ENCODE measurements at regions not wholly inside any gene's neighbourhood (a gene's known extent, or its start where the extent isn't known, plus 50 kb on each side); places are given as distances from the start of the nearest gene placed in this dataset.
"Not testable (repeated sequence)": the region's sequence is repeated elsewhere in the genome, so short reads cannot be mapped to it uniquely, and the experiment has no call there.

DNA sequence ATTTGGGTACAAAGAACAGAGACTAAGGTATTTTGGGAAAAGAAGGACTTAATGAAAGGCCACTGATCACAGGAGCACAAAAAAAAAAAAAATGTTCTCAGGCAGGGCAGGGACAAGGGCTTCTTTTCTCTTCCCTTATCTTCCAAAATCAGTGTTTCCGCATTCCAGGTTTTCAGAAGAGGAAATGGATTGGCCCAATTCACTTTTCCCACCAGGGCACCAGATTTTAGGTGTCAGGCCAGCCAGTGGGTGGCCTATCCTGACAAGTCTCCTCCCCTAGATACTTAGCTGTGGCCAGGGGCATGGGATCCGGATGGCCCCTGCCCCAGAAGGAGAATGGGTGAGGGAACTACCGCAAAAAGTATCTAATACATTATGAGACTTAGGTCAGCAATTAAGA lies 88.9 kb upstream of the WAC start:
- no peak for DNase-seq (ENCODE audit: low read depth)

DNA sequence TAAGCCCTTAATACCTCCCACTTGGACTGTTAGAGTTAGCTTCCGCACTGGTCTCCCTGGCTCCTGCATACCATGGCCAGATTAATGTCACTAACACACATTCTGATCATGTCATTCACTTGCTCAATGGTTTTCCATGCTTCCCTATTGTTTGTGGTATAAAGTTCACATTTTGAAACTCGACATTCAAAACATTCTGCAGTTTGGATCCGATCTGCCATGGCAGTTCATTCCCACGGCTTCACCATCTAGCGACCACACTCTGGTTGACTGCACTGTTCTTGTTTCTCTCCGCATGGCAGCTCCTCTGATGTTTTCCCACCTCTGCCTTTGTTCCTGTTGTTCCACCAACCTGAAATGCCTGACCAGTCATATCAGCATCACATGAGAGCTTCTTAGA lies 87.4 kb upstream of the WAC start:
- DNase-seq (ENCODE audit: low read depth) = no peak

DNA sequence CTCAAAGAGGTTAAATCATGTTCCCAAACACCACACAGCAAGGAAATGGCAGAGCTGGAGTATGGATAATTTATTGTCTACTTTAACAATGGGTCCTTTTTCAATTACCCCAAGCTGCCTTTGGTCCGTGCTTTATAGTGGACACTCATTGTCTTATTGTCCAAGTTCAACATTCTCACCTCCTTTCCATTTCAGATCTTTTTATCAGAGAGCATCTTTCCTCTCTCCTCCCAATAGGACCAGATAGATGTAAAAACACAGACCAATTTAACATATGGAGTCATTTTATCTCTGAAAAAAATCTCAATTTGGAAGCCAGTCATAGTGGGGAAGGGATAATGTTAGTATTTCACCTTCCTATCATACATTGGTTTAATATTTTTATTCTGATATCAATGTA lies 83.5 kb upstream of the WAC start:
- no peak for DNase-seq (ENCODE audit: low read depth)

DNA sequence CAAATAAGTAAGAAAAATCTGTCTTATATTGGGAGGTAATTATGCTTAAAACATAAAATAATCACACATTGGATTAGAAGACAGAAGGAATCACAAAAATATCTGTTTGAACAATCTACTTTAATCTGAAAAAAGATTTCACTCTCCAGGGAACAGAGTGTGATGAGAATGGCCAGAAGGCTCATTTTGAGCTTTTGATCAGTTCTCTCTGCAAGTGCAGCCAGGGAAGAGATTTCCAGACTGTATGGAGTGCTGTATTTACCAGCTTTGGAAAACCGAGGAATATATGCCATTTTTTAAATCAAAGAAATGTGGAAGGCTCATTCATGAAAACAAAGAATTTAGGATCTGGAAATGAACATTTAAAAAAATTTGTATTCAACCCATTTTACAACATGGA lies 83.0 kb upstream of the WAC start:
- DNase-seq (ENCODE audit: low read depth) = no peak

DNA sequence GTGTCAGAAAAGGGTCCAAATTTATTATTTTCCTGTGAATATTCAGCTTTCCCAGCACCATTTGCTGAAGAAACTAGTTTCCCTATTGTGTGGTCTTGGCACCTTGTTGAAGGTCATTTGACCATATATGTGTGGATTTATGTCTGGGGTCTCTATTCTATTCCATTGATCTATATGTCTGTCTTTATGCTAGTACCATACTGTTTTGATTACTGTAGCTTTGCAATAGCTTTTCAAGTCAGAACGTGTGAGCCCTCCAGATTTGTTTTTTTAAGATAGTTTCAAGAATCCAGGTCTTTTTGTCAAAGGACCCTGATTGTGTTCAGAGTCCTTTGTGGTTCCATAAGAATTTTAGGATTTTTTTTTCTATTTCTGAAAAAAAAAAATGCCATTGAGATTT lies 79.0 kb upstream of the WAC start:
- no peak for DNase-seq (ENCODE audit: low read depth)

DNA sequence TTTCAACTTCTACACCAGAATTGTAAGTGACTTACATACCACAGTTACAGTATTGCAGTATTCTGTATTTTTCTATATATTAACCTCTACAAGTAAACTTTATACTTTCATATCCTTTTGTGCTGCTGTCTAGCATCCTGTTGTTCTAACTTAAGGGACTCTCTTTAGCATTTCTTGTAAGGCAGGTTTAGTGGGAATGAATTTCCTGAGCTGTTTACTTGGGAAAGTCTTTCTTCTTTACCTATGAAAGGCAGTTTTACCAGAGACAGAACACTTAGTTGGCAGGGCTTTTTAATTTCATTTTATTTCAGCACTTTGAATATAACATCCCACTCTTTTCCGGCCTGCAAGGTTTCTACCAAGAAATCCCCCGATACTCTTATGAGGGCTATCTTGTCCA lies 75.8 kb upstream of the WAC start:
- DNase-seq (ENCODE audit: low read depth) = no peak

DNA sequence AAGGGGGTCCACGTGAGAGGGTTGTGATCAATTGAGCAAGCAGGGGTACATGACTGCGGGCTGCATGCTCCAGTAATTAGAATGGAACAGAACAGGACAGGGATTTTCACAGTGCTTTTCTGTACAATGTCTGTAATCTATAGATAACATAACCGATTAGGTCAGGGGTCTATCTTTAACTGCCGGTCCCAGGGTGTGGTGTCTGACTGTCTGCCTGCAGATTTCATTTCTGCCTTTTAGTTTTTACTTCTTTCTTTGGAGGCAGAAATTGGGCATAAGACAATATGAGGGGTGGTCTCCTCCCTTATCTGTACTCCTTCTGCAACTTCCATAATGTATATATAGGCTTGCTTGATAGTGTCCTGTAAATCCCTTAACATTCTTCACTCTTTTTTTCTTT lies 75.0 kb upstream of the WAC start:
- DNase-seq (ENCODE audit: low read depth) = not testable (repeated sequence)

DNA sequence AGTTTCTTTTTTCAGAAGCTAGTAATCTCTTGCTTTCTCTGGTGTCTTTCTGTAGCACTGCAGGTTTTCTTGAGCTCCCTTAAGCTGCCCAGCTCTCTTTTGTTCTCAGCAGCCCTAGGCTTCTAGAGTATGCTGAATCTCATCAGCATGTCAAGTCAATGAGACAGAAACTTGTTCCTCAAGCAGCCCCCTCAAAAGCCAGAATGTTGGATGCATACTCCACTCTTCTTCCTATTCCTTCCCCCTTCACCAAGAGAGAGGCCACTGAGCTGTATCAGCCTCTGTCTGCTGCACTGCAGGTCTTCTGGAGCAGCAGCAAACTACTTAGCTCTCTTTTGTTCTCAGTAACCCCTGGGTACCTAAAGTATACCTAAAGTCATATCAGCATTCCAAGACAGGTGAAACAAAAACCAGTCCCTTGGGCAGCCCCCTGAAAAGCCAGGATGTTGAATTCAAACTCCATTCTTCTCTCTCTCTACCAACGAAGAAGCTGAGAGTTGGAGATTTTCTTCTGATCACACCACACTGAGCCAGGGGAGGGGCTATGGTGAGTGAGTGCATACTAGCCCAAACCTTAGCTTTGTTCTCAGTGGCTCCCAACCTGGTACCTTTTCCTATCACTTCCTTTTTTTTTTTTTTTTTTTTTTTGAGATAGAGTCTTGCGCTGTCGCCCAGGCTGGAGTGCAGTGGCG lies 73.3 kb upstream of the WAC start:
- no peak for DNase-seq (ENCODE audit: low read depth)

DNA sequence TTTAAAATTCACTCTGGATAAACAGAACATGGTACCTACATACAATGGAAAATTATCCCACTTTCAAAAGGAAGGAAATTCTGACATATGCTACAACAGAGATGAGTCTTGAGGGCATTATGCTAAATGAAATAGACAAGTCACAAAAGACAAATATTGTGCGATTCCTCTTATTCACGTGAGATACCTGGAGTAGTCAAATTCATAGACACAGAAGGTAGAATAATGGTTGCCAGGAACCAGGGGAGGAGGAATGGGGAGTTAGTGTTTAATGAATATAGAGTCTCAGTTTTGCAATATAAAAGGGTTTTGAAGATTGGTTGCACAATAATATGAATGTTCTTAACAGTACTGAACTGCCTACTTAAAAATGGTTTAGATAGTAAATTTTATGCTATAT lies 69.8 kb upstream of the WAC start:
- no peak for DNase-seq (ENCODE audit: low read depth)

DNA sequence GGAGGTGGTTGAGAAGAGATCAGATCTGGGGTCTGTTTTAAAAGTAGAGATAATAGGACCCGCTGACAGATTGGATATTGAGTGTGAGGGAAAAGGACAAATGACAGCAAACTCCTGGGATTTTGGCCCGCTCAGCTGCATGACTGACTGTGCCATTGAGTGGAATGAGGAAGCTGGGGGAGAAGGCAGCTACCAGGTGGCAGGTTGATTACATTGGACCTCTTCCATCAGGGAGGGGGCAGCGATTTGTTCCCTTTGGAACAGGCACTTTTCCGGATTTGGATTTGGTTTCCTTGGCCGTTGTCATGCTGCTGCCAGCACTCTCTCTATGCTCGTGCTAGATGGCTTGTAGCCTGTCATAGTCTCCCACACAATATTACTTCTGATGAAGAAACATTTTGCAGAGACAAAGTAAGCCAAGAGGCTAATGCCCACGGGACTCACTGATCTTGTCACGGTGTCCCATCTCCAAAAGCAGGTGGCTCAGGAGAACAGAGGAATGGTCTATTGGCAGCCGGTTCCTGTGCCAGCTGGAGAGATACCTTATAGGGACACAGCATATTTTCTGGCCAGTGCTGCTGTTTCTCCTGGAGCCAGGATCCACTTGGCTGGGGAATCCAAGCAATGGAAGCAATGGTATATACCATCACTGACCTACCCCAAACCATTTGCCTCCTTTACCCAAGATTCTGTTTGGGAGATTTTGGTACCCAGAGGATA lies 69.1 kb upstream of the WAC start:
- no peak for DNase-seq (ENCODE audit: low read depth)

DNA sequence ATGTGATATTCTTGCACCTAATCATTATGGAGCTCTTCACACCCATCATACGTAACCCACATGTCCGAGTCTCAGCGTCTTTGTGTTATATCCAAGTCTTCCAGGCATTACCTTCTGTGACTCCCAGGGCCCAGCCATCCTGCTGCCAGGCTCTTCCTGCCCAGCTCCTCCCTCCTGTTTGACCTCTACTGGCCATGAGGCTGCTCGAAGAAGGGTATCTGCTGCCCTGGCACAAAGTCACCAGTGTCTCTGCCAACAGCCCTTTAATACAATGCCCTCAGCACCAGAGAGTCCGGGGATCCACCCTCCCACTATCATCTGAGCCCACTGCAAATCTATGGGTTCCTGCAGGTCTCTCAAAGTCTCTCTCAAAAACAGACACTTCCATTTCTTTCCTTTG lies 65.3 kb upstream of the WAC start:
- no peak for DNase-seq (ENCODE audit: low read depth)

DNA sequence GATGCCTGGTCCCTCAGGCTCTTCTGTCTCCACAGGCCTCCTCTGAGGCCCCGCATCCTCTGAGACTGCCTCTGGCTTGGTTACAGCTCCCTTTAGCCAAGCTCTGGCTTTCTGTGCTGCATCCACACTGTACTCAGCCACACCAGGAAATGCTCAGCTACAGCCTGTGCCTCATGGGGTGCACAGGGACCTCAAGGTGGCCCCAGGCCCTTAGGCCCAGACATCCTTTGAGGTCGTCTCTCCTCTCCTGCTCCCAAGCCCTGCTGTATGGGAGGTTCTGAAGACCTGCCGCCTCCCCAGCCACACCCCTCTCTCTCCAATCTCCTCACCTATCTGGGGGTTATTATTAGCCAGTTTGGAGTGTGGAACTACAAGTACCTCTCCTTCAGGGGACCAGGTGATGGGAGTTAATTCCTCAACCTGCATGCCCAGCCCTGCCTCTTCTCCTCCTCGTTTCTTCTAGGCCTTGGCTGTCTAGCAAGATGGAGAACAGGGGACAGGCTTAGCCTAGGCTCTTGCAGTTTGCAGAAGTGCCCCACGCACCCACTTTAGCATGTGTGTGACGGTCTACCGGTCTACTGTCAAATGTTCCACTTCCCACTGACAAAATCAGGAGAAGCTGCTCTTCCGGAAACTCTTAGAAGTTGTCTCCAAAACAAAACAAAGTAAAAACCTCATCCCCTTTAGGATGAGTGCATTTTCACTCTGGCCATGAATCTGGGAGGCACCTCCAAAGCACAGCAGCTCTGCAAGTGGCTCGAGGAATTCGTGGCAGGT lies 64.0 kb upstream of the WAC start:
- no peak for DNase-seq (ENCODE audit: low read depth)

DNA sequence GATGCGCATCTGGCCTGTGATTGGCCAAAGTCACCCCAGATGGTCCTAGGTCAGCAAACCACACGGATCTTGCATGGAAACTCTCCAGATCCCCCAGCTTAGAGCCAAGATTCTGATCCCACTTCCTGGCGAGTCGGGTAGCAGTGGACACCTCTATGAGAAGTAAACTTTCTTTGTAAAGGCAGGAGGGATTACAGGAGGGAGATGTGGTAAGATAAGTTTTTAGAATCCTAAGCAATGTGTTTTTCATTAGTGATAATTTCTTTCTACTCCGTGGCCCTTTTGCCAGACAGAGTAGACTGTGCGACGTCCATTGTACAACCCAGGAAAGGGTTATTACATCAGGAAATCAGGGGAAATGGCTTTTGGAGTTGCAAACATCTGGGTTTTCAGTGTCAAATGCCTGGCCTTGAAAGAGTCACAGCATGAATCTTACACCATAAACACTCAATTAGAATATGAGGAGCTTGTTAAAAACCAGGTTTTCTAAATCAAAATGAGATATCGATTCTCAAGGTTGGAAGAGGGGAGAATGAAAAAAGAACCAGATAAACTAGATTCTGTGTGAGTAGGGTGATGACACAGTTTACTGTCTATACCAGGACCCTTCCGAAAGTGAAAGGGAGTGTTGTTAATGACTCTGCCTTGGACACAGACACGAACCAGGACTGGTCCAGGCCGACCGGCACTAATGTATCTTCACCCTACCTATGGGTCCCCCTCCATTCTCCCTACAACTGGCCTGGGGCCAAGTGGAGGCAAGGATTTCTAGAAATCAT lies 61.9 kb upstream of the WAC start:
- DNase-seq (ENCODE audit: low read depth) = no peak

DNA sequence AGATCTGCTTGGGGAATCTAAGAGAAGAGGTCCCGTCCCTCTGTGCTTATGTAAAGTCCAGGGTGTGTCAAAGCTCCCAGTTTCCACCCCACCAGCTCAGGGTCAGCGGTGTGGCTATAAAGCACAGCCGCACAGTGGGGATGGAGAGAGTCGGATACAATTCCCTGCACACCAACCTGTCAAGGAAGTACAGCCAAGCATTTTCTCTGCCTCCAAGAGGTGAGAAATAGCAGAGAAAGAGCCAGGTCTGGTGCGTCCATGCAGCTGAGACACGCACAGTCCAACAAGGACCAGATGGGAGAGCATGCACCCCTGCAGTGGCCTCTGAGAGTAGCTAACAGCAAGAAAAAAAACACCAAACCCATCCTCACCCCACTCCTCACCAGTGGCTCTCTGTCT lies 61.3 kb upstream of the WAC start:
- DNase-seq (ENCODE audit: low read depth) = no peak

DNA sequence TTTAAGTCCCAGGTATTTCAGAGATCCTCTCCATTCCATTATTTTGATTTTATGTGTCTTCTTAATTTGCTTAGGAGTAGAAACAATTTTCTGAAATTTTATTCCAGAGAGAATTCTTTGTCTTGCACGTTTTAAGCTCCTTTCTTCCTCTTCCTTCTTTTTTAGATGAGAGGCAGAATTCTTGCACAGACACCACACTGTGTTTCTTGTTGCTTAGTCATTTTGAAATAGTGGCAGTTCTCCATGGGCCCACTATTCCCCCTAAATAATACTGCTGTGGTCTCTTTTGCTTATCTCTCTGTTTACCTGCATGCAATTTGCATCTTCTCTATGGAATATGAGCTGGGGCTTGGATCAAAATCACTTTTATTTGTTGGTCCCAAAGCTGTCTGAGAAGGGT lies 54.3 kb upstream of the WAC start:
- no peak for DNase-seq (ENCODE audit: low read depth)

DNA sequence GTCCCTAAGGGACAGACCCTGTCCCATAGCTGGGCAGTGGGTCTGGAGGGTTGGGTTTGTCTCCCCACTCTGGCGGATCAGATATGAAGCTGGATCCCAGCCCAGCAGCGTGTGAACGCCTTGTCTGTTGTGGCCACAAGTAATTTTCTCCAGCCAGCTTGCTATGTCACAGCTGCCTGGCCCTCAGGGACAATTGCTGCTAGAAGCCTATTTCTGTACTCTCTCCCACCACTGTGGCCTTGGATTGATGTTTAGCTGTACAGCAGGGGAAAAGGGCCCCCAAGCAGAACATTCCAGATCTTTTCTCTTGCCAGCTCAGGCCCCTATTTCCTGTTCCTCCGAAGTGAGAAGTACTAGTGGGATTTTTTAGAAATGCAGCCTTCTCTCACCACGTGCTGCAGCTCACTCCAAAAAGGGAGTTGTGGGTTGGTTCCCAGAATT lies 53.5 kb upstream of the WAC start:
- no peak for DNase-seq (ENCODE audit: low read depth)

DNA sequence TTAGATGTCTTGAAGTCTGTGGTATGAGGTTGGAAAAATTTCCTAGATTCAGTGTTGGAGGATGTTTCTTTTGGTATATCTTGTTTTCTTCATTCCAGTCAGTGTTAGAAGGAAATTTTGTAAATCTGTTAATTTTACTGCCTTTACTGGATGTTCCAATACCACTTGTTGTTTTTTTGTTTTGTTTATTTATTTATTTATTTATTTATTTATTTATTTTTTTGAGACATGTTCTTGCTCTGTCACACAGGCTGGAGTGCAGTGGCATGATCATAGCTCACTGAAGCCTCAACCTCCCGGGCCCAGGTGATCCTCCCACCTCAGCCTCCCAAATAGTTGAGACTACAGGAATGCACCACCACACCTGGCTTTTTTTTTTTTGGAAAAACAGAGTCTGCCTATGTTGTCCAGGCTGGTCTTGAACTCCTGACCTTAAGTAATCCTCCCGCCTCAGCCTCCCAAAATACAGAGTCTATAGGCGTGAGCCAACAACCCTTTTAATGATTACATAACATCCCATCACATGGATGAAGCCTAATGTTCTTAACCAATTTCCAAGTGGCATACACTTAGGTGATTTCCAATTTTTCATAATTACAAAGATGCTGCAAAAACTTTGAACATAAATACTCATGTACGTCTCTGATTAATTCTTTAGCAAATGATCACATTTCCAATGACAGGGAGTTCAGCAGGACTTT lies 52.8 kb upstream of the WAC start:
- DNase-seq (ENCODE audit: low read depth) = no peak

DNA sequence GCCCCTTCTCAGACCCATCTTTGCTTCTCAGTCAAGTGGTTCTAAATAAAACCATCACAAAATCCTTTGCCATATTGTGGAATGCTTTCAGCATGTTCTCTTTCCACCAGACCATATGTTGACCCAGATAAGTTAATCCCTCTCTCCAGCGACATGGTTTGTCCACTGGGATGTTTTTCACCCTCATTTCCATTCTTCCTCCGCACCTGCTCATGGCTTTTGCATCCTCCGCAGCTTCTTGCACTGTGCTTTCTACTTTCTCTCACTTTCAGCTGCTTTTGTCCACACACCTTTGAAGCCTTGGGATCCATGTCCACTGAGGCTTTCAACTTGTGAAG lies 52.3 kb upstream of the WAC start:
- no peak for DNase-seq (ENCODE audit: low read depth)

DNA sequence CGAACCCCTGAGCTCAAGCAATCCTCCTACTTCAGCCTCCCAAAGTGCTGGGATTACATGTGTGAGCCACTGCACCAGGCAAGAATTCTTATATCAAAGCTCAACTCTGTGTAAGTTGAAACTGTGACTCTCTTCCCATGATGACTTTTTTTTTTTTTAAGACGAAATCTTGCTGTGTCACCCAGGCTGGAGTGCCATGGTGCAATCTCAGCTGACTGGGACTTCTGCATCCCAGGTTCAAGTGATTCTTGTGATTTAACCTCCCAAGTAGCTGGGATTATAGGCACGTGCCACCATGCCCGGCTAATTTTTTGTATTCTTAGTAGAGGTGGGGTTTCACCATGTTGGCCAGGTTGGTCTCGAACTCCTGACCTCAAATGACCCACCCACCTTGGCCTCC lies 51.6 kb upstream of the WAC start:
- not testable (repeated sequence) for DNase-seq (ENCODE audit: low read depth)

DNA sequence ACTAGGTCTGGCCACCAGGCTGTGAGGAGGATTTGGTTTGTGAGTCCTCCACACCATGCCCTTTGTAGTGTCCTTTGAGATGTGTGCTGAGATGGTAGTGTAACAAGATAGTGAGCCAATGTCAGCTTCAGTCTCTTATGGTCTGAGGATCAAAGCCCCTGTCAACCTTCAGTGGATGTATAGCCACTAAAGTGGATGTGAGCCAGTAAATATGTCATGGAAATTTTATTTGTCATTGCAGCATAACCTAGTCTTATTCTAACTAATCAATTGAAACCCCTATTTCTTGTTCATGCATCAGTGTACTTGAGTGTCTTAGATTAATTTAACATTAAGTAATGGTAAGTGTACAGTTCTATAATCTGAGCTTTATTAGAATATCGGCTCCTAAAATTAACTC lies 51.0 kb upstream of the WAC start:
- no peak for DNase-seq (ENCODE audit: low read depth)

Measured in non-pigmented ciliary epithelial cell (primary cell).